ENCODE measurements at regions not wholly inside any gene's neighbourhood (a gene's known extent, or its start where the extent isn't known, plus 50 kb on each side); places are given as distances from the start of the nearest gene placed in this dataset.
A peak's percentile ranks its signal among the peaks of the same experiment; 100 is the strongest.

- peak; percentile 5 for DNase-seq
- no peaks in the 10 kb centered on the region for H3K36me3 ChIP-seq (ENCODE audit: control insufficient read depth, insufficient read depth, low read length)
- H3K9me3 ChIP-seq (replicated peaks; ENCODE audit: control insufficient read depth, low read depth, low read length): no peaks in the 10 kb centered on the region
- no peak overlapping the region for H3K4me3 ChIP-seq (ENCODE audit: low read length)
- 40% methylated on average over 1 of the region's 3 CpGs for WGBS (ENCODE audit: insufficient coverage)
- H3K4me1 ChIP-seq (ENCODE audit: control insufficient read depth, insufficient read depth, low read length): no peaks in the 10 kb centered on the region
- H3K27ac ChIP-seq (ENCODE audit: low read length): no peak overlapping the region
- H3K27me3 ChIP-seq (ENCODE audit: control insufficient read depth, insufficient read depth, low read length): no peaks in the 10 kb centered on the region
These were observed 276.7 kb upstream of the API5 start for GRCh38 chr11:43035086-43035485.

DNA sequence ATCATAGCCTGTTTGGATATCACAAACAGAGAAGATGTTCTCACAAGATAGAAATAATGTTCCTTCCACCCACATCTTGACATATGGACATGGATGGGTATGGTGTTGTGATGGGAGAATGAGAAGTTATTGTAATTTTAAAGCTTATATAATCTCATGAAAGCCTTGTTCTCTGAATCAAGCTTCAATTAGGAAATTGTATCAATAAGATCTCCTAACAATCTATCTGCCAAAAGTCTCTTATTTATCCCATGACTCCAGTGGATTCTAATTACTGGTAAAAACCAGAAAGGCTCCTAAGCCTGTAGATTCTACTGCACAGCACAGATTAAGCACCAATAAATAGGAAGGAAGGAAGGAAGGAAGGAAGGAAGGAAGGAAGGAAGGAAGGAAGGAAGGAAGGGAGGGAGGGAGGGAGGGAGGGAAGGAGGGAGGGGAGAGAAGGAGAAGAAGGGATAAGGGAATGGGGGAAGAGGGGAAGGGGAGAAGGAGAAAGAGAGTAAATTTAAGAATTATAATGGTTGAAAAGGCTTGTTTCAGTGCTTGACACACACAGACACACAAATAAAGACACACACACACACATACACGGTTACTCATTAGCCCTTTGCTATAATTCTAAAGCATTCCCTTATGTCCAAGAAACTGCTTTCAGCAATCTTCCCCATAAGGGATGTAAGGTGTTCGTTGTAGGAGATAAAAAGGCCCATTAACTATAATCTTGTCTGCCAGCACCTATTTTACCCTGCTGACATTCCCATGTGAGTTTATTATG lies 258.0 kb upstream of the API5 start:
- no CpG with 5 or more reads among the region's 2 CpGs for whole genome bisulfite sequencing (ENCODE audit: insufficient coverage)
- DNase-seq: no peak
- no peaks in the 10 kb centered on the region for H3K9me3 ChIP-seq (replicated peaks; ENCODE audit: control insufficient read depth, low read depth, low read length)
- no peaks in the 10 kb centered on the region for H3K4me1 ChIP-seq (ENCODE audit: control insufficient read depth, insufficient read depth, low read length)
- H3K27ac ChIP-seq (ENCODE audit: low read length): no peak overlapping the region
- no peaks in the 10 kb centered on the region for H3K36me3 ChIP-seq (ENCODE audit: control insufficient read depth, insufficient read depth, low read length)
- H3K27me3 ChIP-seq (ENCODE audit: control insufficient read depth, insufficient read depth, low read length): no peaks in the 10 kb centered on the region
- H3K4me3 ChIP-seq (ENCODE audit: low read length): no peak overlapping the region

- no peak overlapping the region for H3K27ac ChIP-seq (ENCODE audit: low read length)
- no peaks in the 10 kb centered on the region for H3K36me3 ChIP-seq (ENCODE audit: control insufficient read depth, insufficient read depth, low read length)
- no peaks in the 10 kb centered on the region for H3K27me3 ChIP-seq (ENCODE audit: control insufficient read depth, insufficient read depth, low read length)
- WGBS (ENCODE audit: insufficient coverage): no CpG with 5 or more reads among the region's 1 CpG
- peaks cover 3% of the 10 kb centered on the region for H3K9me3 ChIP-seq (replicated peaks; ENCODE audit: control insufficient read depth, low read depth, low read length)
- no peak for DNase-seq
- no peaks in the 10 kb centered on the region for H3K4me1 ChIP-seq (ENCODE audit: control insufficient read depth, insufficient read depth, low read length)
- H3K4me3 ChIP-seq (ENCODE audit: low read length): no peak overlapping the region
These were observed 244.1 kb upstream of the API5 start for GRCh38 chr11:43067681-43068080.

DNA sequence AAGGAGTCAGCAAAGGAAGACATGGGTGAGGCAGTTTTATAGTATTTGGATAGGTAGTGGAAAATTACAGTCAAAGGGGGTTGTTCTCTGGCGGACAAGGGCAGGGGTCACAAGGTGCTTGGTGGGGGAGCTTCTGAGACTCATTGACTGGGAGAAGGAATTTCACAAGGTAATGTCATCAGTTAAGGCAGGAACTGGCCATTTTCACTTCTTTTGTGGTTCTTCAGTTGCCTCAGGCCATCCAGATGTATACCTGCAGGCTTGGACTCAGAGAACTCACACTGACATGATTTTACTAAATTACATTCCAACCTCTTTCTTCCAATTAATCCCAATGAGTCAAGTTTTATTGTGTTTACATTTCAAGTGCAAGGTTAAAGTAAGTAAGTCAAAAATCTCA lies 240.5 kb upstream of the API5 start:
- H3K27ac ChIP-seq (ENCODE audit: low read length): no peak overlapping the region
- no peaks in the 10 kb centered on the region for H3K36me3 ChIP-seq (ENCODE audit: control insufficient read depth, insufficient read depth, low read length)
- 69% methylated on average over 1 of the region's 1 CpG for WGBS (ENCODE audit: insufficient coverage)
- peaks cover 3% of the 10 kb centered on the region for H3K9me3 ChIP-seq (replicated peaks; ENCODE audit: control insufficient read depth, low read depth, low read length)
- no peaks in the 10 kb centered on the region for H3K4me1 ChIP-seq (ENCODE audit: control insufficient read depth, insufficient read depth, low read length)
- DNase-seq: no peak
- H3K27me3 ChIP-seq (ENCODE audit: control insufficient read depth, insufficient read depth, low read length): no peaks in the 10 kb centered on the region
- no peak overlapping the region for H3K4me3 ChIP-seq (ENCODE audit: low read length)

DNA sequence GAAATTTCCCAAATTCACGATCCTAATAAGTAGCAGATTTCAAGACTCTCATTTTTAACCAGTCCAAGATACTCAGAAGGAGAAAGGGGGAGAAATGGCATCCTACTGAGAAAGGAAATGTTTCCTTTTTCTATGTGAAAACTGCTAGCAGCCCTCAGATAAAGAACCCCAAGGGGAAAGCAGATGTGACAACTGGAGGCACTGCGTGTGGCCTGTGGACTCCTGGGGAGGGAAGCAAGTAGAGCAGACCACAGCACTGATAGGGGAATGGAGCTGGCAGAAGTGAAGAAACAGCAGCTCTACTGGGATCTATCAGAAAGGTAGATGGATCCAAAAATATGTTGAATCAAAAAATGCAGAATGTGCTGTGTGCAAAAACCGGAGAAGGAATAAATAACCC lies 239.7 kb upstream of the API5 start:
- DNase-seq: no peak
- Histone ChIP-seq H3K27ac (ENCODE audit: low read length) (no peak overlapping the region), H3K36me3 (ENCODE audit: control insufficient read depth, insufficient read depth, low read length) (no peaks in the 10 kb centered on the region), H3K4me1 (ENCODE audit: control insufficient read depth, insufficient read depth, low read length) (no peaks in the 10 kb centered on the region), H3K27me3 (ENCODE audit: control insufficient read depth, insufficient read depth, low read length) (no peaks in the 10 kb centered on the region), H3K4me3 (ENCODE audit: low read length) (no peak overlapping the region), H3K9me3 (replicated peaks; ENCODE audit: control insufficient read depth, low read depth, low read length) (peaks cover 3% of the 10 kb centered on the region)
- 10% methylated on average over 1 of the region's 3 CpGs for WGBS (ENCODE audit: insufficient coverage)

DNA sequence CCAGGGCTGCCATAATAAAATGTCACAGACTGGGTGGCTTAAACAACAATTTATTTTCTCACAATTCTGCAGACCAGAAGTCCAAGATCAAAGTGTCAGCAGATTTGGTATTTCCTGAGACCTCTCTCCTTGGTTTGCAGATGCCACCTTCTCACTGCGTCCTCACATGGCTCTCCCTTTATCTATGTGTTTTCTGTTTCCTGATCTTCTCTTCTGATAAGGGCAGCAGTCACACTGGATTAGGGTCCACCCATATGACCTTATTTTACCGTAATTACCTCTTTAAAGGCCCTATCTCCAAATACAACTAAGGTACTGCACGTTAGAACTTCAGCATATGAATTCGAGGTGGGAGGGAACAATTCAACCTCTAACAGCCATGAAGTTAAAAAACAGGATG lies 238.9 kb upstream of the API5 start:
- Histone ChIP-seq H3K27me3 (ENCODE audit: control insufficient read depth, insufficient read depth, low read length) (no peaks in the 10 kb centered on the region), H3K36me3 (ENCODE audit: control insufficient read depth, insufficient read depth, low read length) (no peaks in the 10 kb centered on the region), H3K9me3 (replicated peaks; ENCODE audit: control insufficient read depth, low read depth, low read length) (peaks cover 3% of the 10 kb centered on the region), H3K4me1 (ENCODE audit: control insufficient read depth, insufficient read depth, low read length) (no peaks in the 10 kb centered on the region), H3K4me3 (ENCODE audit: low read length) (no peak overlapping the region), H3K27ac (ENCODE audit: low read length) (no peak overlapping the region)
- DNase-seq: no peak
- WGBS (ENCODE audit: insufficient coverage): 60% methylated on average over 1 of the region's 4 CpGs

DNA sequence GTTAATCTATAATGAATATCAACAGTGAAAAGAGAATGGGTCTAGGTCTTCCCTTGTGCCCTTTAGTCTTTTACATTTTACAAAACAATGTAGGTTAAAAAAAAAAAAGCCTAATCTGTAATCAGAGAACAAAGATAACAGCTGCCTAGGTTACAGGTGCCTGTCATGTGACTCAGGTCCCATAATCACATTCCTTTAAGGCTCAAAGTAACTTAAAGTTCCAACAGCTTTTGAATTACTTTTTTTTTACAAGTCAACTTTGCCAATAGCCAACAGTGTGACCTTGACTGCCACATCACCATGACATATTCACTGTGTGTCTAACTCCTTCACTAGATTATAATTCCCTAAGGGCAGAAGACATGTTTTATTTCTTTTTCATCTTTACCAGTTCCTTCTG lies 237.0 kb upstream of the API5 start:
- Histone ChIP-seq H3K27ac (ENCODE audit: low read length) (no peak overlapping the region), H3K4me3 (ENCODE audit: low read length) (no peak overlapping the region), H3K4me1 (ENCODE audit: control insufficient read depth, insufficient read depth, low read length) (no peaks in the 10 kb centered on the region), H3K27me3 (ENCODE audit: control insufficient read depth, insufficient read depth, low read length) (no peaks in the 10 kb centered on the region), H3K36me3 (ENCODE audit: control insufficient read depth, insufficient read depth, low read length) (no peaks in the 10 kb centered on the region), H3K9me3 (replicated peaks; ENCODE audit: control insufficient read depth, low read depth, low read length) (peaks cover 3% of the 10 kb centered on the region)
- DNase-seq: no peak

DNA sequence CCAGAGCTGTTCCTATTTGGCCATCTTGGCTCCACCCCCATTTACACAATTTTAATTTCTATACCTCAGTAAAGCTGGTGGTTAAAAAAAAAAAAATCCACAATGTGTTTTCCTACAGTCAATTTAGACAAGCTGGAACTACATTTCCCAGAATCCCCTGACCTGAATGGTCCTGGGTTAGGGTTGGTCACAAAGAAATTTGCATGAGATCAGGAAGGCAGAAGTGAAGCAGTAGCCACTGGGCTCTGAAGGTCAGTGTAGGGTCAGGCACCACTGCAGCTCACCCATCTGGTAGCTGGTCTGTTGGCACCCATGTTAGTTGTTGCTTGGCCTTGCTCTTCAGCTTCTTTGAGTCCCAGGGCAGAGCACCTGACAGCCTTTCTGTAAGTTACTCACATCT lies 210.7 kb upstream of the API5 start:
- Histone ChIP-seq H3K27me3 (ENCODE audit: control insufficient read depth, insufficient read depth, low read length) (no peaks in the 10 kb centered on the region), H3K36me3 (ENCODE audit: control insufficient read depth, insufficient read depth, low read length) (no peaks in the 10 kb centered on the region), H3K27ac (ENCODE audit: low read length) (no peak overlapping the region), H3K4me3 (ENCODE audit: low read length) (no peak overlapping the region), H3K4me1 (ENCODE audit: control insufficient read depth, insufficient read depth, low read length) (no peaks in the 10 kb centered on the region), H3K9me3 (replicated peaks; ENCODE audit: control insufficient read depth, low read depth, low read length) (no peaks in the 10 kb centered on the region)
- no peak for DNase-seq

DNA sequence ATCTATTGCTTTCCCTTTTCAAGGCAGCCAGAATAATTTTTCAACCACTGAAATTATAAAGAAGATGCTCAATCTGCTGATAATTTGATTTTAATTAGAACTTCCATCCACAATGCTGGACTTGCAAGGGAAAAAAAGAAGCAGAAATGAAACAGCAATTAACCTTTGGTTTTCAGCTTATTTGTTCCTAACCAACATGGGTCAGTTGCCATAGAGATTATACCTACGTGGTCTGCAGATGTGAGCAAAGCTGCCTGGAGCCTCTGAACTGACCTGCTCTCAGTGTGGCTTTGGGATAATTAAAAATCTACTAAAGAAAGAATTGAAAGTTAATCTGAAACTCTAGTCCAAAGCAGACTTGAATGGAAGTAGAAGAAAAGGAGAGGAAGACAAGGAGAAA lies 195.7 kb upstream of the API5 start:
- no peaks in the 10 kb centered on the region for H3K4me1 ChIP-seq (ENCODE audit: control insufficient read depth, insufficient read depth, low read length)
- DNase-seq: no peak
- no peaks in the 10 kb centered on the region for H3K27me3 ChIP-seq (ENCODE audit: control insufficient read depth, insufficient read depth, low read length)
- no peaks in the 10 kb centered on the region for H3K9me3 ChIP-seq (replicated peaks; ENCODE audit: control insufficient read depth, low read depth, low read length)
- no CpG with 5 or more reads among the region's 1 CpG for WGBS (ENCODE audit: insufficient coverage)
- no peaks in the 10 kb centered on the region for H3K36me3 ChIP-seq (ENCODE audit: control insufficient read depth, insufficient read depth, low read length)
- H3K27ac ChIP-seq (ENCODE audit: low read length): no peak overlapping the region
- no peak overlapping the region for H3K4me3 ChIP-seq (ENCODE audit: low read length)

- Histone ChIP-seq H3K27me3 (ENCODE audit: control insufficient read depth, insufficient read depth, low read length) (no peaks in the 10 kb centered on the region), H3K9me3 (replicated peaks; ENCODE audit: control insufficient read depth, low read depth, low read length) (no peaks in the 10 kb centered on the region), H3K4me3 (ENCODE audit: low read length) (no peak overlapping the region), H3K27ac (ENCODE audit: low read length) (no peak overlapping the region), H3K4me1 (ENCODE audit: control insufficient read depth, insufficient read depth, low read length) (no peaks in the 10 kb centered on the region), H3K36me3 (ENCODE audit: control insufficient read depth, insufficient read depth, low read length) (no peaks in the 10 kb centered on the region)
- DNase-seq: no peak
- WGBS (ENCODE audit: insufficient coverage): 77% methylated on average over 1 of the region's 4 CpGs
These were observed 192.4 kb upstream of the API5 start for GRCh38 chr11:43119275-43119970.

Data from muscle of leg (tissue), 3 donors.